HUES48 (cell line): ENCODE measurements at regions not wholly inside any gene's neighbourhood (a gene's known extent, or its start where the extent isn't known, plus 50 kb on each side); places are given as distances from the start of the nearest gene placed in this dataset.
"Not testable (repeated sequence)": the region's sequence is repeated elsewhere in the genome, so short reads cannot be mapped to it uniquely, and the experiment has no call there.

Source experiments
- H3K27ac ChIP-seq: one replicate; pipeline ENCODE4 v1.7.0; 2013; ENCODE audit warnings: low read depth, low read length, inconsistent platforms
- H3K27me3 ChIP-seq: 2 replicates; pipeline ENCODE4 v1.6.1; 2013; ENCODE audit warnings: mild to moderate bottlenecking, low read length; ENCODE audit not compliant: control insufficient read depth, insufficient read depth
- H3K36me3 ChIP-seq: 2 replicates; pipeline ENCODE4 v1.6.1; 2013; ENCODE audit warnings: low read length; ENCODE audit not compliant: control insufficient read depth, insufficient read depth
- H3K4me1 ChIP-seq: 2 replicates; pipeline ENCODE4 v1.6.1; 2013; ENCODE audit warnings: mild to moderate bottlenecking, low read length; ENCODE audit not compliant: control insufficient read depth, insufficient read depth
- H3K4me3 ChIP-seq: 2 replicates; pipeline ENCODE4 v1.5.1; 2013; ENCODE audit warnings: mild to moderate bottlenecking, low read depth, low read length
- H3K9ac ChIP-seq: 2 replicates; pipeline ENCODE4 v1.6.1; 2013; ENCODE audit warnings: mild to moderate bottlenecking, low read depth, low read length, moderate library complexity
- H3K9me3 ChIP-seq: 2 replicates; pipeline ENCODE4 v1.6.1; 2013; ENCODE audit warnings: low read length; ENCODE audit not compliant: control insufficient read depth, insufficient read depth

- no peaks in the 10 kb centered on the region for H3K36me3 ChIP-seq
- H3K4me3 ChIP-seq = no peak overlapping the region
These were observed 138.8 kb downstream of the ZWINT start for GRCh38 chr10:56222237-56222636.

GRCh38 chr10:56212951-56213350 lies 148.1 kb downstream of the ZWINT start:
- no peaks in the 10 kb centered on the region for H3K9me3 ChIP-seq
- no peak overlapping the region for H3K27ac ChIP-seq
- H3K36me3 ChIP-seq = no peaks in the 10 kb centered on the region
- no peak overlapping the region for H3K9ac ChIP-seq
- H3K27me3 ChIP-seq = no peaks in the 10 kb centered on the region
- H3K4me1 ChIP-seq = no peaks in the 10 kb centered on the region
- H3K4me3 ChIP-seq = no peak overlapping the region

More at GRCh38 chr10:56222237-56222636, 138.8 kb downstream of the ZWINT start:
- no peaks in the 10 kb centered on the region; the same call in 1 of the 2 replicates for H3K4me1 ChIP-seq
- no peak overlapping the region for H3K9ac ChIP-seq
- H3K27ac ChIP-seq = no peak overlapping the region
- H3K27me3 ChIP-seq = no peaks in the 10 kb centered on the region
- H3K9me3 ChIP-seq = no peaks in the 10 kb centered on the region

GRCh38 chr10:56181607-56182006 lies 179.5 kb downstream of the ZWINT start:
- Histone ChIP-seq H3K36me3 (no peaks in the 10 kb centered on the region), H3K27me3 (no peaks in the 10 kb centered on the region), H3K9ac (no peak overlapping the region)

GRCh38 chr10:56178210-56178609 lies 182.8 kb downstream of the ZWINT start:
- H3K9me3 ChIP-seq = no peaks in the 10 kb centered on the region
- H3K4me3 ChIP-seq = no peak overlapping the region
- no peak overlapping the region for H3K9ac ChIP-seq
- H3K27ac ChIP-seq = no peak overlapping the region
- no peaks in the 10 kb centered on the region for H3K27me3 ChIP-seq
- H3K36me3 ChIP-seq = no peaks in the 10 kb centered on the region
- no peaks in the 10 kb centered on the region for H3K4me1 ChIP-seq

More at GRCh38 chr10:56181607-56182006, 179.5 kb downstream of the ZWINT start:
- no peak overlapping the region for H3K4me3 ChIP-seq
- no peaks in the 10 kb centered on the region for H3K9me3 ChIP-seq
- no peaks in the 10 kb centered on the region for H3K4me1 ChIP-seq
- H3K27ac ChIP-seq = no peak overlapping the region

- not testable (repeated sequence) for H3K36me3 ChIP-seq, H3K4me1 ChIP-seq, H3K4me3 ChIP-seq, H3K9me3 ChIP-seq, H3K27ac ChIP-seq, H3K9ac ChIP-seq, H3K27me3 ChIP-seq
These were observed 206.0 kb downstream of the ZWINT start for GRCh38 chr10:56155091-56155513.

GRCh38 chr10:56146806-56147205 lies 214.3 kb downstream of the ZWINT start:
- no peaks in the 10 kb centered on the region for H3K27me3 ChIP-seq
- no peaks in the 10 kb centered on the region for H3K36me3 ChIP-seq
- H3K9me3 ChIP-seq = 0 out of 2 replicates have a peak, but pooled peaks cover 2% of the 10 kb centered on the region

GRCh38 chr10:56142092-56142728 lies 218.8 kb downstream of the ZWINT start:
- no peak overlapping the region for H3K9ac ChIP-seq
- no peaks in the 10 kb centered on the region for H3K27me3 ChIP-seq
- H3K9me3 ChIP-seq = no peaks in the 10 kb centered on the region
- H3K27ac ChIP-seq = no peak overlapping the region
- H3K36me3 ChIP-seq = no peaks in the 10 kb centered on the region
- no peaks in the 10 kb centered on the region for H3K4me1 ChIP-seq
- no peak overlapping the region for H3K4me3 ChIP-seq

More at GRCh38 chr10:56146806-56147205, 214.3 kb downstream of the ZWINT start:
- Histone ChIP-seq H3K27ac (no peak overlapping the region), H3K4me3 (no peak overlapping the region), H3K4me1 (no peaks in the 10 kb centered on the region), H3K9ac (no peak overlapping the region)

- Histone ChIP-seq H3K4me1 (no peaks in the 10 kb centered on the region), H3K9me3 (no peaks in the 10 kb centered on the region), H3K9ac (no peak overlapping the region), H3K36me3 (no peaks in the 10 kb centered on the region), H3K27ac (no peak overlapping the region), H3K27me3 (no peaks in the 10 kb centered on the region), H3K4me3 (no peak overlapping the region)
These were observed 221.7 kb downstream of the ZWINT start for GRCh38 chr10:56139405-56139804.

- H3K4me1 ChIP-seq = no peaks in the 10 kb centered on the region
- no peak overlapping the region for H3K4me3 ChIP-seq
- no peaks in the 10 kb centered on the region for H3K9me3 ChIP-seq
- H3K9ac ChIP-seq = no peak overlapping the region
- H3K27ac ChIP-seq = no peak overlapping the region
- no peaks in the 10 kb centered on the region for H3K36me3 ChIP-seq
- H3K27me3 ChIP-seq = no peaks in the 10 kb centered on the region
These were observed 225.2 kb downstream of the ZWINT start for GRCh38 chr10:56135828-56136227.

- Histone ChIP-seq H3K4me3 (no peak overlapping the region), H3K4me1 (no peaks in the 10 kb centered on the region), H3K9ac (no peak overlapping the region), H3K36me3 (no peaks in the 10 kb centered on the region), H3K9me3 (no peaks in the 10 kb centered on the region), H3K27ac (no peak overlapping the region), H3K27me3 (no peaks in the 10 kb centered on the region)
These were observed 237.8 kb downstream of the ZWINT start for GRCh38 chr10:56123247-56123646.

GRCh38 chr10:56116684-56117083 lies 244.4 kb downstream of the ZWINT start:
- Histone ChIP-seq H3K4me3 (no peak overlapping the region), H3K9me3 (no peaks in the 10 kb centered on the region), H3K27me3 (no peaks in the 10 kb centered on the region), H3K9ac (no peak overlapping the region), H3K27ac (no peak overlapping the region), H3K36me3 (no peaks in the 10 kb centered on the region), H3K4me1 (no peaks in the 10 kb centered on the region)
